ENCODE measurements at regions not wholly inside any gene's neighbourhood (a gene's known extent, or its start where the extent isn't known, plus 50 kb on each side); places are given as distances from the start of the nearest gene placed in this dataset.

GRCh38 chr9:106467113-106467864 lies 395.7 kb upstream of the ZNF462 start:
- Histone ChIP-seq H3K4me3 (no peak overlapping the region), H3K27me3 (ENCODE audit: insufficient read depth in 3 of 3, low read length in 2 of 3) (no peaks in the 10 kb centered on the region), H3K27ac (no peak overlapping the region), H3K9me3 (no peaks in the 10 kb centered on the region), H3K36me3 (ENCODE audit: insufficient read depth in 1 of 2, low read depth in 1 of 2) (no peaks in the 10 kb centered on the region), H3K4me1 (no peaks in the 10 kb centered on the region)
- DNase-seq (no peak), ATAC-seq (peak in 1 of 4 donors; percentile 44)
- WGBS, 3 donors = 30 to 41% (median 33%) methylated on average over 8 of the region's 8 CpGs
- TF ChIP-seq CTCF (IDR thresholded peaks at IDR 0.05) = no peak
- intact Hi-C loops (cut with DNase I) = no loop called here

- Histone ChIP-seq H3K9me3 (no peaks in the 10 kb centered on the region), H3K4me3 (no peak overlapping the region), H3K27ac (no peak overlapping the region), H3K4me1 (no peaks in the 10 kb centered on the region), H3K27me3 (ENCODE audit: insufficient read depth in 3 of 3, low read length in 2 of 3) (no peaks in the 10 kb centered on the region), H3K36me3 (ENCODE audit: insufficient read depth in 1 of 2, low read depth in 1 of 2) (no peaks in the 10 kb centered on the region)
- intact Hi-C loops (cut with DNase I) = no loop called here
- no peak for ATAC-seq
- TF ChIP-seq CTCF (IDR thresholded peaks at IDR 0.05) = no peak
- no peak for DNase-seq
- WGBS, 3 donors = 56 to 67% (median 64%) methylated on average over 1 of the region's 1 CpG
Measured at GRCh38 chr9:106467865-106468164, 395.2 kb upstream of the ZNF462 start.

GRCh38 chr9:106468431-106468830 lies 394.5 kb upstream of the ZNF462 start:
- ATAC-seq = no peak
- H3K27me3 ChIP-seq (ENCODE audit: insufficient read depth in 3 of 3, low read length in 2 of 3) = no peaks in the 10 kb centered on the region
- DNase-seq = no peak
- H3K9me3 ChIP-seq = peaks cover 2% of the 10 kb centered on the region
- H3K4me3 ChIP-seq = no peak overlapping the region
- H3K27ac ChIP-seq = no peak overlapping the region
- TF ChIP-seq CTCF (IDR thresholded peaks at IDR 0.05) = no peak
- H3K4me1 ChIP-seq = no peaks in the 10 kb centered on the region
- intact Hi-C loops (cut with DNase I) = no loop called here
- H3K36me3 ChIP-seq (ENCODE audit: insufficient read depth in 1 of 2, low read depth in 1 of 2) = no peaks in the 10 kb centered on the region

GRCh38 chr9:106478312-106478711 lies 384.7 kb upstream of the ZNF462 start:
- no peak for ATAC-seq
- Histone ChIP-seq H3K36me3 (ENCODE audit: insufficient read depth in 1 of 2, low read depth in 1 of 2) (no peaks in the 10 kb centered on the region), H3K27me3 (ENCODE audit: insufficient read depth in 3 of 3, low read length in 2 of 3) (no peaks in the 10 kb centered on the region), H3K9me3 (peaks cover 4% of the 10 kb centered on the region), H3K27ac (no peak overlapping the region), H3K4me1 (peaks cover 13% of the 10 kb centered on the region), H3K4me3 (no peak overlapping the region)
- intact Hi-C loops (cut with DNase I) = no loop called here
- 35 to 54% (median 45%) methylated on average over 1 of the region's 1 CpG for WGBS, 3 donors
- no peak for TF ChIP-seq CTCF (IDR thresholded peaks at IDR 0.05)
- DNase-seq = no peak

GRCh38 chr9:106478727-106479126 lies 384.2 kb upstream of the ZNF462 start:
- 54 to 60% (median 58%) methylated on average over 2 of the region's 2 CpGs for WGBS, 3 donors
- H3K4me3 ChIP-seq = no peak overlapping the region
- H3K27ac ChIP-seq = no peak overlapping the region
- intact Hi-C loops (cut with DNase I) = no loop called here
- no peaks in the 10 kb centered on the region for H3K27me3 ChIP-seq (ENCODE audit: insufficient read depth in 3 of 3, low read length in 2 of 3)
- ATAC-seq (no peak), DNase-seq (no peak)
- peaks cover 13% of the 10 kb centered on the region for H3K4me1 ChIP-seq
- H3K36me3 ChIP-seq (ENCODE audit: insufficient read depth in 1 of 2, low read depth in 1 of 2) = no peaks in the 10 kb centered on the region
- no peak for TF ChIP-seq CTCF (IDR thresholded peaks at IDR 0.05)
- peaks cover under 1% of the 10 kb centered on the region for H3K9me3 ChIP-seq

Data from psoas muscle (tissue), 7 donors.